ENCODE measurements at regions not wholly inside any gene's neighbourhood (a gene's known extent, or its start where the extent isn't known, plus 50 kb on each side); places are given as distances from the start of the nearest gene placed in this dataset.
"Not testable (repeated sequence)": the region's sequence is repeated elsewhere in the genome, so short reads cannot be mapped to it uniquely, and the experiment has no call there.

DNA sequence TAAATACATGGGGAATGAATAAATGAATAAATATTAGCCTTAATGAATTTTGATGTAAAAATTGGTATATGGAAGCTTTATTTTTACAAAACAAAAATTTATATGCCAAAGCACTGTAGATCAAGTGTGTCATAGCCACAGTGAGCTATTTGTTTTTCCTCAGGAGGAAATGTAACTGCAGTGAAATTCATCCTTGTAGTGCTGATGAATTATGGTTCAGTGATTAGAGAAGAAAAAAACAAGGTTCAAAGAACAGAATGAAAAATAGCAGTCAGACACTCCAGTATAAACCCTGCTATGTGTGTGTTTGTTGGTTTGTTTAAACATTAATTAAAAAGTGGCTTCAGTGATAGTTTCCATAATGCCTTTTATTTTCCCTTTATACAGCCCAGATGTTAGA, 228.0 kb upstream of the GPR149 start:
- DNase-seq, result no peak

DNA sequence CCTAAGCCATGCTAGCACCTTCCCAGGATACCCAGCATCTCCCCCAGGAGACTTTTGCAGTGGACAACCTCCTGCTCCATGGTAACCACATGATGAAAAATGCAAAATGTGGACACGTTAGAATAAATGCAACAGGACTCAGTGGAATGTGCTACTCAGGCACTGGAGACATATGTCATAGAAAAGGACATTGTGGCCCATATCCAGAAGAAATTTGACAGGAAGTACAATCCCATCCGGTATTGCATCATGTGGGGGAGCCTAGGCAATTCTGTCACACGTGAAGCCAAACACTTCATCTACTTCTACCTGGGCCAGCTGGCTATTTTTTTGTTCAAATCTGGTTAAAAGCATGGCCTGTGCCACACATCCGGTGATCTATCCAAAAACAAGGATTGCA, 227.2 kb upstream of the GPR149 start:
- peak; percentile 3 for DNase-seq

GRCh38 chr3:154656486-154656885, 226.5 kb upstream of the GPR149 start:
- peak; percentile 5 for DNase-seq

GRCh38 chr3:154642145-154642544, 212.2 kb upstream of the GPR149 start:
- no peak for DNase-seq

DNA sequence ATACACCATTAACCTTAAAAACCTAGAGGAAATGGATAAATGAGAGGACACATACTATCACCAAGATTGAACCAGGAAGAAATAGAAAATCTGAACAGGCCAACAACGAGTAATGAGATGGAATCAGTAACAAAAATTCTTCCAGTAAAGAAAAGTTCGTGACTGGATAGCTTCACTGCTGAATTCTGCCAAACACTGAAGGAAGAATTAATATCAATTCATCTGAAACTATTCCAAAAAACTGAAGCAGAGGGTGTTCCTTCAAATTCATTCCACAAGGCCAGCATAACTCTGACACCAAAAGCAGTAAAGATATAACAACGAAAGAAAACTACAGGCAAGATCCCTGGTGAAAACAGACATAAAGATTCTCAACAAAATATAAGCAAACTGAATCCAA, 195.8 kb upstream of the GPR149 start:
- DNase-seq, result no peak

DNA sequence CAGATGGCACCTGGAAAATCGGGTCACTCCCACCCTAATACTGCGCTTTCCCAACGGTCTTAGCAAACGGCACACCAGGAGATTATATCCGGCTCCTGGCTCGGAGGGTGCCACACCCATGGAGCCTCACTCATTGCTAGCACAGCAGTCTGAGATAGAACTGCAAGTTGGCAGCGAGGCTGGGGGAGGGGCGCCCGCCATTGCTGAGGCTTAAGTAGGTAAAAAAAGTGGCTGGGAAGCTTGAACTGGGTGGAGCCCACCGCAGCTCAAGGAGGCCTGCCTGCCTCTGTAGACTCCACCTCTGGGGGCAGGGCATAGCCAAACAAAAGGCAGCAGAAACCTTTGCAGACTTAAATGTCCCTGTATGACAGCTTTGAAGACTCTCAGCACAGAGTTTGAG, 189.6 kb upstream of the GPR149 start:
- not testable (repeated sequence) for DNase-seq

DNA sequence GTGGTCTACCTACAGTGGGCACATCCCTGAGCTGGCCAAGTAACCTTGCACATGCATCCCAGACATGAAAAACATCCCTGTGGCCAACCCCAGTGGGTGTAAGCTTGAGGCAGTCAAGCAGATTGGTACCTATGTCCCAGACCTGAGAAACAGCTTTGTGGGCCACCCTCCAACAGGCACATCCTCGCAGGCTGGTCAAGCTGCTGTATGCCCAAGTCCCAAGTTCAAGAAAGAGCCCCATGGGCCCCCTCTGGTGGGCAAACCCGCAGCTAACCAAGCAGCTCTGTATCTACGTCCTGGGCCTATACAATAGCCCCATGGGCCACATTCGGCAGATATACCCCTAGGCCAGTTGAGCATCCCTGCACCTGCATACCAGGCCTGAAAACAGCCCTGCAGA, 186.3 kb upstream of the GPR149 start:
- DNase-seq, result no peak

GRCh38 chr3:154615471-154615870, 185.5 kb upstream of the GPR149 start:
- DNase-seq, result peak; percentile 25

GRCh38 chr3:154614601-154615000, 184.6 kb upstream of the GPR149 start:
- DNase-seq, result no peak

DNA sequence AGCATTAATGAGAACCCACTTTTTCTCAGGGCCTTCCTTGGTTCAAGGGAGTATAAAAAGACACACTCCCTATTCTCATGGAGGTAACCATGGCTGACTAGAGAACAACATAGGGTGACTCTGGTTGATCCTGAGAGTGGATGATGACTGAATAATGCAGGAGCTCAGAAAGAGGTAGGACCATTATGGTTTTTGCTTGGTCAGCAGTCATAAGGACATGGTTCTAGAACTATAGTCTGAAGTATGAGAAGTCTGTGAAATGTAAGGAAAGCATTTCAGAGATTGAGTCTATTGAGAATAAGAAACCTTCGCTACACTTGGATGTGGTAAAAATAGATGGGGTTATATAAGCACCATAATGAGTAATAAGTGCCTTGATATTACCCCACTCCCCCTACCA, 184.1 kb upstream of the GPR149 start:
- DNase-seq, result no peak

GRCh38 chr3:154602241-154602640, 172.3 kb upstream of the GPR149 start:
- no peak for DNase-seq

DNA sequence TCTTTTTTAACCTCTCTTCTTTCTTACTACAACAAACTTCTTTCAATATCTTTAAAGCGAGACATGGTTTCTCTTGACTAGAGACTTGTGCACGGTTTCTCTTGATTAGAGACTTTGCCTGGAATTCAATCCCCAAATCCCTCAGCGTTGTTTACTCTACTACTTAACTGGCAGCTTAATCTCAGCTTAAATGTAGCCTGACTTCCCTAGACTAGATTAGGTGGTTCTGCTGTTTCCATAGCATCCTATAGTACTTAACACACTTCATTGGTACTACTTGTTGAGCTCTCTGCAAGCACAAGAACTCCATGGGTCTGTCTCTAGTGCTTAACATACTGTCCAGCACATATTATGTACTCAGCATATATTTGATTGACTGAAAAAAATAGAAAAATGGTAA, 168.2 kb upstream of the GPR149 start:
- DNase-seq, result no peak

- DNase-seq, result no peak
These were observed 160.8 kb upstream of the GPR149 start for GRCh38 chr3:154590675-154591384.

- no peak for DNase-seq
These were observed 158.8 kb upstream of the GPR149 start for GRCh38 chr3:154588831-154589230.

DNA sequence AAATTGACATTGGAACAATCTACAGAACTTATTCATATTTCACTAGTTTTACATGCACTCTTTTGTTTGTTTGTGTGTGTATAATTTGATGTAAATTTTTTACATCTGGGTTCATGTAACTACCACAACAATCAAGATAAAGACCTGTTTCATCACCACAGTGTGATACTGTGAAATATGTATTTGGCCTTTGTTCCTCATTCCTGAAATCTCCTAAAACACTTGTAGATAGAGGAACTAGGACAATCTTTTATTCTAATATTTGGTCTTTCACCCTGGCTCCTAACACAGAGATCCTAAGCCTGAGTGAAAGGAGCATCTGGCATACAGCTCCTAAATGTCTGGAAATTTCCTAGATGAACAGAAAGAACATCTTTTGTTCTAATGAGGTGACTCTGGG, 155.0 kb upstream of the GPR149 start:
- no peak for DNase-seq

GRCh38 chr3:154584041-154584440, 154.1 kb upstream of the GPR149 start:
- no peak for DNase-seq

DNA sequence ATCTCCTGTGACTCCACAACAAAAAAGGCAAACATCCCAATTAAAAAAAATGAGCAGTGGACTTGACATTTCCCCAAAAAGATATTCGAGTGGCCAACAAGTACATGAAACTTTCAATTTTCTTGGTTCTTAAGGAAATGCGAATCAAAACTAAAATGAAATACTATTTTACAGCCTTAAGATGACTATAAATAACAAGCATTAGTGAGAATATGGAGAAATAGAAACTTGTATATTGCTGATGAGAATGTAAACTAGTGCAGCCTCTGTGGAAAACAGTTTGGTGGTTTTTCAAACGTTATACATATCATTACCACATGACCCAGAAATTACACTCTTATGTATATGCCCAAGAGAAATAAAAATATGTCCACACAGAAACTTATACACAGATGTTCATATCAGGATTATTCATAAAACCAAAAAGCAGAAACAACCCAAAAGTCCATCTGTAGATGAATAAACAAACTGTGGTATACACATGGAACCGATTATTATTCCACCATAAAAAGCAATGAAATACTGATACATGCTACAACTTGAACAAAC, 153.2 kb upstream of the GPR149 start:
- DNase-seq, result no peak

DNA sequence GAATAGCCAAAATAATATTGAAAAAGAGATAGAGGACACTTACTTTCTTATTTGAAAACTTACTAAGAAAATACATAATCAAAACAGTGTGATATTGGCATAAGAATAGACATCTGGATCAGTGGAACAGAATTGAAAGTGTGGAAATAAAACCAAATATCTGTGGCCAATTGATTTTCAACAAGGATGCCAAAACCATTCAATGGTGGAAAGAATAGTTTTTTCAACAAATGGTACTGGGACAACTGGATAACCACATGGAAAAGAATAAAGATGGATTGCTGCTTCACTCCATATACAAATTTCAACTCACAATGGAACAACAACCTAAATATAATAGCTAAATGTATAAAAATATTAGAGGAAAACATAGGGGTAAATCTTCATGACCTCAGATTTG, 152.5 kb upstream of the GPR149 start:
- no peak for DNase-seq

GRCh38 chr3:154571553-154572226, 141.7 kb upstream of the GPR149 start:
- DNase-seq, result no peak

DNA sequence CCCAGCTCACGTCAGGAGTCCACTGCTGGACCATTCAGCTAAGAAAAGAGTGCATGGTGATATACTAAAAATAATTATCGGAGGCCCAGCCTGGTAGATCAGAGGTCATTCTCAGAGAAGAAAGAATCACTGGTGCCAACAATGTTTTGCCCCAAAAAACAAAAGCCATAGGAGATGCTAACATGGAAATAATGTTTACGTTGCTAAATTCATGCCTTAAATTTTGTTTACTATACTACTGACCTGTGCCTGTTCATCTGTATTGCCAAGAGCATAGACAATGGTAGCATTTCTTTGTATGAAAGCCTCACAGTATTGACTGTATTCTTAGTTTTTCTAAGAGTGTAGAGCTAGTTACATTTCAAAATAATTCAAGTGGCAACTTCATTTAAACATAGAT, 138.1 kb upstream of the GPR149 start:
- no peak for DNase-seq

GRCh38 chr3:154559623-154560022, 129.6 kb upstream of the GPR149 start:
- DNase-seq, result no peak

GRCh38 chr3:154552338-154552737, 122.3 kb upstream of the GPR149 start:
- no peak for DNase-seq

DNA sequence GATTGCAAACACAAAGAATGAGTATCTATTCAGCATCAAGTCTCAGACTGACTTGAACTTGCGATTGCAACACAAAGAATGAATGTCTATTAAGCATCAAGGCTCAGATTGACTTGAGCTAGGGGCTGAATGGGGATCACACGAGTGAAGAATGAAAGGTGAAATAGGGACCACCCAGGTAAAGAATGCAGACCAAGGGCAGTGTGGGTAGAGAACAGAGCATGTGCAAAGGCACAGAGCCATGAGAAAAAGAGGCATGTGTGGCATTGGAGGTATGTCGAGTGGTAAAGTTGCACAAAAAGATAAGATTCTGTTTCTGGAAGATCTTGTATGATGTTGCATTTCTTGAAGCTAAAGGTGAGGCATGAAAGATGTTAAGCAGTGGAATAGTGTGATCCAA, 119.4 kb upstream of the GPR149 start:
- no peak for DNase-seq

GRCh38 chr3:154548341-154548740, 118.4 kb upstream of the GPR149 start:
- no peak for DNase-seq

DNA sequence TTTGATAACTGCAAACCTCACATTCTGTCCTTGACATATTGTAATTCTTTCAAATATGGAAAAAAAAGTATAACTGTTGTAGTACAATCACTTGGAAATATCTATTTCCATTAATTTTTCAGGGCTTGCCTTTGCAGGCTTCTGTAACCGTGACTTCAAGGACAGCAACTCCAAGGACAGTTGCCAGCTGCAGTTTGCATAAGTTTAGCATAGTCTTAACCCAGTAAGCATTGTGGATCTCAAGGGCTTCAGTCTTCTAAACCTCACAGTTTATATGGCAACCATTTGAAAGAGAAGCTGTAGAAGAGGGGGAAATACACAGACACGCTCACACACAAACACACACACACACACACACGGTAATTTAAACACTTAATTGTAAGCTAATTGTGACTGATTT, 112.8 kb upstream of the GPR149 start:
- no peak for DNase-seq
